Thyroid gland (tissue), 4 donors: ENCODE measurements at regions not wholly inside any gene's neighbourhood (a gene's known extent, or its start where the extent isn't known, plus 50 kb on each side); places are given as distances from the start of the nearest gene placed in this dataset.

Experiments used
- DNase-seq, 2 donors: peaks; one replicate each; pipeline ENCODE4 v3.0.0-alpha.2; 2019
- H3K27ac ChIP-seq, 3 donors: fragments of 200-600 bp; sonication (generic); 1 replicate in 2 of 3; 2 replicates in 1 of 3; pipeline ENCODE4 v1.5.1; 2016 to 2019; ENCODE audit warnings: mild to moderate bottlenecking in 1 of 3, moderate library complexity in 1 of 3
- H3K27me3 ChIP-seq: fragments of 200-600 bp; sonication (generic); one replicate; pipeline ENCODE4 v1.5.1; 2019
- H3K36me3 ChIP-seq, 2 donors: fragments of 200-600 bp; sonication (generic); one replicate each; pipeline ENCODE4 v1.5.1; 2016 to 2019
- H3K4me1 ChIP-seq, 2 donors: fragments of 200-600 bp; sonication (generic); one replicate each; pipeline ENCODE4 v1.5.1; 2017 to 2019
- H3K4me3 ChIP-seq, 3 donors: fragments of 200-600 bp; sonication (generic); replicated peaks in 1 of 3; 1 replicate in 2 of 3; 2 replicates in 1 of 3; pipeline ENCODE4 v1.5.1; 2016; ENCODE audit warnings: mild to moderate bottlenecking in 1 of 3
- H3K9me3 ChIP-seq: fragments of 200-600 bp; sonication (generic); one replicate; pipeline ENCODE4 v1.5.1; 2017
- CTCF ChIP-seq, 6 experiments: fragments of 200-600 bp in 3 of 6; fragments of 450-650 bp in 3 of 6; sonication (generic) in 3 of 6; IDR thresholded peaks; one replicate each; pipeline ENCODE4 v1.5.1; 2016 to 2019; ENCODE audit warnings: antibody characterized with exemption in 6 of 6, mild to moderate bottlenecking in 2 of 6, inconsistent platforms in 1 of 6, moderate library complexity in 1 of 6
- POLR2A ChIP-seq, 2 donors: fragments of 450-650 bp; IDR thresholded peaks; one replicate each; pipeline ENCODE4 v1.6.1; 2017; ENCODE audit warnings: antibody characterized with exemption in 2 of 2, mild to moderate bottlenecking in 2 of 2, moderate library complexity in 1 of 2
- WGBS, 2 donors: methylation state at CpG; one replicate each; pipeline ENCODE4 v1.1.5; 2017; 5-methylcytosine and 5-hydroxymethylcytosine counted together
- intact Hi-C: fragments of 100-400 bp; cut with DNase I; formaldehyde crosslinking; loops from one replicate; pipeline ENCODE4 v1.15.1; 2023

GRCh38 chr5:2486373-2486772 lies 265.1 kb downstream of the IRX2 start:
- DNase-seq = no peak
- H3K4me1 ChIP-seq = no peaks in the 10 kb centered on the region
- intact Hi-C loops = no loop called here
- no peaks in the 10 kb centered on the region for H3K9me3 ChIP-seq
- H3K27ac ChIP-seq = no peak overlapping the region
- TF ChIP-seq CTCF (IDR thresholded peaks at IDR 0.05) (no peak), POLR2A (IDR thresholded peaks at IDR 0.05) (no peak)
- H3K36me3 ChIP-seq = no peaks in the 10 kb centered on the region
- no peaks in the 10 kb centered on the region for H3K27me3 ChIP-seq
- no peak overlapping the region for H3K4me3 ChIP-seq
- WGBS, 2 donors = 75 to 81% methylated on average over 2 of the region's 2 CpGs

GRCh38 chr5:2482778-2483177 lies 268.7 kb downstream of the IRX2 start:
- no peak overlapping the region for H3K27ac ChIP-seq
- intact Hi-C loops = no loop called here
- no peak for TF ChIP-seq CTCF (IDR thresholded peaks at IDR 0.05)
- TF ChIP-seq POLR2A (IDR thresholded peaks at IDR 0.05) = no peak

GRCh38 chr5:2480871-2481270 lies 270.6 kb downstream of the IRX2 start:
- 73 to 75% methylated on average over 4 of the region's 4 CpGs for WGBS, 2 donors
- H3K27ac ChIP-seq = no peak overlapping the region
- TF ChIP-seq CTCF (IDR thresholded peaks at IDR 0.05) (no peak), POLR2A (IDR thresholded peaks at IDR 0.05) (no peak)
- intact Hi-C loops = no loop called here
- DNase-seq = no peak
- H3K4me3 ChIP-seq = no peak overlapping the region
- no peaks in the 10 kb centered on the region for H3K9me3 ChIP-seq
- H3K4me1 ChIP-seq = no peaks in the 10 kb centered on the region
- no peaks in the 10 kb centered on the region for H3K36me3 ChIP-seq
- no peaks in the 10 kb centered on the region for H3K27me3 ChIP-seq

More at GRCh38 chr5:2482778-2483177, 268.7 kb downstream of the IRX2 start:
- H3K27me3 ChIP-seq = no peaks in the 10 kb centered on the region
- no peak for DNase-seq
- H3K4me3 ChIP-seq = no peak overlapping the region
- H3K4me1 ChIP-seq = no peaks in the 10 kb centered on the region
- H3K9me3 ChIP-seq = no peaks in the 10 kb centered on the region
- no peaks in the 10 kb centered on the region for H3K36me3 ChIP-seq

GRCh38 chr5:2475902-2476301 lies 275.6 kb downstream of the IRX2 start:
- H3K36me3 ChIP-seq = no peaks in the 10 kb centered on the region
- no peak overlapping the region for H3K27ac ChIP-seq
- TF ChIP-seq POLR2A (IDR thresholded peaks at IDR 0.05) (no peak), CTCF (IDR thresholded peaks at IDR 0.05) (no peak)
- 74 to 81% methylated on average over 3 of the region's 3 CpGs for WGBS, 2 donors
- no peaks in the 10 kb centered on the region for H3K4me1 ChIP-seq
- H3K4me3 ChIP-seq = no peak overlapping the region
- intact Hi-C loops = no loop called here
- no peaks in the 10 kb centered on the region for H3K27me3 ChIP-seq
- H3K9me3 ChIP-seq = no peaks in the 10 kb centered on the region
- DNase-seq = no peak

GRCh38 chr5:2472670-2473069 lies 278.8 kb downstream of the IRX2 start:
- Histone ChIP-seq H3K36me3 (no peaks in the 10 kb centered on the region), H3K27ac (no peak overlapping the region), H3K9me3 (no peaks in the 10 kb centered on the region), H3K4me1 (no peaks in the 10 kb centered on the region), H3K27me3 (no peaks in the 10 kb centered on the region), H3K4me3 (no peak overlapping the region)
- no peak for DNase-seq
- TF ChIP-seq POLR2A (IDR thresholded peaks at IDR 0.05) (no peak), CTCF (IDR thresholded peaks at IDR 0.05) (no peak)
- 80 to 88% methylated on average over 5 of the region's 5 CpGs for WGBS, 2 donors
- intact Hi-C loops = no loop called here
